HAP-1 (cell line): ENCODE measurements at regions not wholly inside any gene's neighbourhood (a gene's known extent, or its start where the extent isn't known, plus 50 kb on each side); places are given as distances from the start of the nearest gene placed in this dataset.

Source experiments
- DNase-seq, 2 experiments: peaks; one replicate each; pipeline ENCODE4 v3.0.0-alpha.2; 2016 to 2020; ENCODE audit warnings: low spot score in 2 of 2
- H3K27me3 ChIP-seq: fragments of 250-450 bp; sonication (Bioruptor Pico); 2 replicates; pipeline ENCODE4 v1.5.1; 2020; ENCODE audit warnings: low read depth, mild to moderate bottlenecking, moderate library complexity
- H3K36me3 ChIP-seq: fragments of 250-450 bp; sonication (Bioruptor Pico); replicated peaks from 2 replicates; pipeline ENCODE4 v1.5.1; 2020; ENCODE audit warnings: mild to moderate bottlenecking
- H3K4me1 ChIP-seq: fragments of 250-450 bp; sonication (Bioruptor Pico); 2 replicates; pipeline ENCODE4 v1.5.1; 2020; ENCODE audit warnings: mild to moderate bottlenecking
- H3K4me3 ChIP-seq: fragments of 250-450 bp; sonication (Bioruptor Pico); 2 replicates; pipeline ENCODE4 v1.5.1; 2020; ENCODE audit warnings: mild to moderate bottlenecking, moderate library complexity
- H3K9me3 ChIP-seq: fragments of 250-450 bp; sonication (Bioruptor Pico); 2 replicates; pipeline ENCODE4 v1.5.1; 2020; ENCODE audit warnings: mild to moderate bottlenecking, moderate library complexity
- in situ Hi-C: fragments of 300-500 bp; cut with MboI; formaldehyde crosslinking; loops from 3 replicates; pipeline ENCODE4 v1.14.3; 2020; ENCODE audit warnings: low sequenced_read_pairs, inconsistent platforms, mixed read lengths

GRCh38 chr5:130994496-130995253 is 170.4 kb downstream of the HINT1 start:
- Histone ChIP-seq H3K27me3 (no peaks in the 10 kb centered on the region), H3K36me3 (no peaks in the 10 kb centered on the region), H3K9me3 (no peaks in the 10 kb centered on the region), H3K4me1 (no peaks in the 10 kb centered on the region), H3K4me3 (no peak overlapping the region)
- in situ Hi-C loops = no loop called here
- no peak for DNase-seq

GRCh38 chr5:130992621-130993020 is 172.4 kb downstream of the HINT1 start:
- 0 out of 2 replicates have a peak, but pooled peaks cover 4% of the 10 kb centered on the region for H3K27me3 ChIP-seq
- H3K4me3 ChIP-seq = no peak overlapping the region
- no peaks in the 10 kb centered on the region for H3K36me3 ChIP-seq
- no peaks in the 10 kb centered on the region for H3K4me1 ChIP-seq
- DNase-seq = peak in 1 of 2 experiments; percentile 22
- in situ Hi-C loops = no loop called here
- H3K9me3 ChIP-seq = no peaks in the 10 kb centered on the region

- no peaks in the 10 kb centered on the region for H3K9me3 ChIP-seq
- in situ Hi-C loops = no loop called here
- no peak for DNase-seq
Observed at GRCh38 chr5:130992095-130992494, 173.0 kb downstream of the HINT1 start.

GRCh38 chr5:130985776-130986175 is 179.3 kb downstream of the HINT1 start:
- DNase-seq = no peak
- in situ Hi-C loops = no loop called here
- Histone ChIP-seq H3K27me3 (0 out of 2 replicates have a peak, but pooled peaks cover 4% of the 10 kb centered on the region), H3K36me3 (no peaks in the 10 kb centered on the region), H3K4me1 (no peaks in the 10 kb centered on the region), H3K9me3 (no peaks in the 10 kb centered on the region), H3K4me3 (no peak overlapping the region)

More at GRCh38 chr5:130992095-130992494, 173.0 kb downstream of the HINT1 start:
- Histone ChIP-seq H3K4me3 (no peak overlapping the region), H3K4me1 (no peaks in the 10 kb centered on the region), H3K27me3 (0 out of 2 replicates have a peak, but pooled peaks cover 4% of the 10 kb centered on the region), H3K36me3 (no peaks in the 10 kb centered on the region)

GRCh38 chr5:130981663-130982062 is 183.4 kb downstream of the HINT1 start:
- Histone ChIP-seq H3K27me3 (no peaks in the 10 kb centered on the region), H3K4me1 (no peaks in the 10 kb centered on the region), H3K4me3 (no peak overlapping the region), H3K9me3 (no peaks in the 10 kb centered on the region), H3K36me3 (no peaks in the 10 kb centered on the region)
- DNase-seq = no peak
- in situ Hi-C loops = no loop called here

- Histone ChIP-seq H3K4me3 (no peak overlapping the region), H3K4me1 (no peaks in the 10 kb centered on the region), H3K27me3 (no peaks in the 10 kb centered on the region), H3K36me3 (no peaks in the 10 kb centered on the region), H3K9me3 (no peaks in the 10 kb centered on the region)
- in situ Hi-C loops = no loop called here
- DNase-seq = no peak
Observed at GRCh38 chr5:130978475-130978874, 186.6 kb downstream of the HINT1 start.

- H3K9me3 ChIP-seq = no peaks in the 10 kb centered on the region
- H3K27me3 ChIP-seq = no peaks in the 10 kb centered on the region
- H3K4me1 ChIP-seq = no peaks in the 10 kb centered on the region
- no peak overlapping the region for H3K4me3 ChIP-seq
- no peak for DNase-seq
- H3K36me3 ChIP-seq = no peaks in the 10 kb centered on the region
- in situ Hi-C loops = no loop called here
Observed at GRCh38 chr5:130976493-130976892, 188.6 kb downstream of the HINT1 start.

- Histone ChIP-seq H3K27me3 (no peaks in the 10 kb centered on the region), H3K36me3 (no peaks in the 10 kb centered on the region), H3K9me3 (no peaks in the 10 kb centered on the region), H3K4me1 (no peaks in the 10 kb centered on the region), H3K4me3 (no peak overlapping the region)
- DNase-seq = no peak
- in situ Hi-C loops = no loop called here
Observed at GRCh38 chr5:130975847-130976246, 189.2 kb downstream of the HINT1 start.

GRCh38 chr5:130975299-130975698 is 189.8 kb downstream of the HINT1 start:
- Histone ChIP-seq H3K9me3 (no peaks in the 10 kb centered on the region), H3K36me3 (no peaks in the 10 kb centered on the region), H3K4me3 (no peak overlapping the region), H3K27me3 (no peaks in the 10 kb centered on the region), H3K4me1 (no peaks in the 10 kb centered on the region)
- in situ Hi-C loops = no loop called here
- DNase-seq = no peak

DNA sequence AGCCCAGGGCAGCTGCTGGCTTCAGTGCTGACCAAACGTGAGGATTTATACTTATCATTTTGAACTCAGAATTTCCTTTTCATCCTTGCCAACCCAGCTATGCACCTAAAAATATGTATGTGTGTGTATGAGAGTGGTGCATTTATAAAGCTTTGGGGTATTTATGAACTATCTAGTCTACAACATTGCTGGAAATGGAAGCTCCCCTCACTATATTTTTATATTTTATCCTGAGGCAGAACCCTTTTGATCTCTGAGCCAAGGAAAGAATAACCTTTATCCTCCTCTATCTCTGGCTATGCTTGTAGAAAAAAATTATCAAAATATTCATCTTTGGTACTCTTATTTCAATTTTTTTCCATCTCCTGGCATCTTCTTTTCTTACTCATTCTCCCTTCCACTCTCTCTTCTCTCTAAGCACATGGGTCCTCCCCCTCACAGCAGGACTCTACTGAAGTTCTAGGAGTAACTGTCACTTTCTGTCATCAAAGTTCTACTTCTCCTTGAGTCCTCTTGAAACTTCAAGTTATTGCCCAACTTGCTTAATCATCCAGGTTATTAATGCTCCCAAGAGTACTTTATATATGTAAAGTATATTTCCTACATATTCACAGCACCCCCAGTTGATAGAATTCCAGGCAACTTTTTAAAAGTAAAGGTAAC is 190.9 kb downstream of the HINT1 start:
- Histone ChIP-seq H3K4me1 (no peaks in the 10 kb centered on the region), H3K4me3 (no peak overlapping the region), H3K36me3 (no peaks in the 10 kb centered on the region), H3K9me3 (no peaks in the 10 kb centered on the region), H3K27me3 (no peaks in the 10 kb centered on the region)
- no peak for DNase-seq
- in situ Hi-C loops = no loop called here

DNA sequence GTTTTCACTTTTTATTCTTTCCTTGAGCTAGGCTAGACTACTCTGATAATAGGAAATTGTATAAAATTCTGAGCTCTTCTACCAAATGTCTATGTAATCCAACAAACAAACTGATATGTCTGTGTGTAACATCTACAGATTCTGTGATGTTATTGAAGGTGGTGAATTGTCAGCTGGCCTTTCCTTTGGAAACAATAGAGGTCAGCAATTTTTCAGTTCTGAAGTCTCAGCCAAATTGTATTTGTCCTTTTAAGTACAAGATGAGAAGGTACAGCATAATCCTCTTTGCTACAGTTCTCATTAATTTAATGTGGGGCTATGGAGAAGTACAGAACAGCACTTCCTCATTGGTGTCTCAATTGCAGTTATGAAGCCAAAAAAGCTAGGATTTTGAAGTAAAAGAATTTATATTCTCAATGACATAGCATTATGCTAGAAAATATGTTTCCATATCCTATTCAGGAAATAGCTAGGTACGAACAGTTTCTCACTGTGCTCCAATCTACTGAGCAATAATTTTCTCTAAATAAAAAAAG is 198.0 kb downstream of the HINT1 start:
- Histone ChIP-seq H3K4me1 (no peaks in the 10 kb centered on the region), H3K36me3 (no peaks in the 10 kb centered on the region), H3K27me3 (no peaks in the 10 kb centered on the region), H3K9me3 (no peaks in the 10 kb centered on the region), H3K4me3 (no peak overlapping the region)
- in situ Hi-C loops = no loop called here
- DNase-seq = no peak

GRCh38 chr5:130965920-130966319 is 199.1 kb downstream of the HINT1 start:
- no peaks in the 10 kb centered on the region for H3K27me3 ChIP-seq
- no peaks in the 10 kb centered on the region for H3K36me3 ChIP-seq
- no peaks in the 10 kb centered on the region for H3K9me3 ChIP-seq
- H3K4me1 ChIP-seq = no peaks in the 10 kb centered on the region
- H3K4me3 ChIP-seq = no peak overlapping the region
- in situ Hi-C loops = no loop called here
- no peak for DNase-seq

- no peaks in the 10 kb centered on the region for H3K9me3 ChIP-seq
- no peak overlapping the region for H3K4me3 ChIP-seq
- H3K4me1 ChIP-seq = no peaks in the 10 kb centered on the region
- in situ Hi-C loops = no loop called here
- no peaks in the 10 kb centered on the region for H3K27me3 ChIP-seq
- no peak for DNase-seq
- H3K36me3 ChIP-seq = no peaks in the 10 kb centered on the region
Observed at GRCh38 chr5:130965360-130965759, 199.7 kb downstream of the HINT1 start.
